ENCODE measurements at regions not wholly inside any gene's neighbourhood (a gene's known extent, or its start where the extent isn't known, plus 50 kb on each side); places are given as distances from the start of the nearest gene placed in this dataset.

DNA sequence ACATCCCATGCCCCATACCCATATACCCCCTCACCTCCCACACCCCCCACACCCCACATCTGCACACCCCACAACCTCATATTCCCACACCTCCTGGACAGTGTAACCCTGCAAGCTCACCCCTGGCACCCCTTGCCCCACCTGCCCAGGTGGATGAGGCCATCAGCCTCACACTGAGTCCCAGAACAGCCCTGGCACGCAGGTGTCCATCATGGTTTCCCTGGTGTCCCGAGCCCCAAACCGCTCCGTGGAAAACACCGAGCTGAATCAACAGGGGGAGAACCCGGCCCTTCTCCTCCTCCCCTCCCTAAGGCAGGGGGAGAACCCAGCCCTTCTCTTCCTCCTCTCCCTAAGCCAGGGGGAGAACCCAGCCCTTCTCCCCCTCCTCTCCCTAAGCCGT, 415.6 kb upstream of the SALL3 start:
- ChIA-PET POLR2A (ENCODE audit: low non-redundant PET) (no interaction called here), CTCF (no interaction called here)
- intact Hi-C loops (cut with micrococcal nuclease; ENCODE audit: unreplicated experiment): no loop called here
- Histone ChIP-seq H3K4me3 (ENCODE audit: low read depth, low read length, poor library complexity, severe bottlenecking) (no peak overlapping the region), H3K4me1 (ENCODE audit: insufficient read depth, low read length, poor library complexity, severe bottlenecking) (no peaks in the 10 kb centered on the region), H3K27ac (ENCODE audit: low read depth, low read length, poor library complexity, severe bottlenecking) (no peak overlapping the region), H3K9me3 (ENCODE audit: low read depth, low read length, poor library complexity, severe bottlenecking) (peaks cover 12% of the 10 kb centered on the region), H3K36me3 (ENCODE audit: insufficient read depth, low read length, poor library complexity, severe bottlenecking) (no peaks in the 10 kb centered on the region), H3K27me3 (replicated peaks; ENCODE audit: insufficient read depth, low read depth, low read length, poor library complexity) (no peaks in the 10 kb centered on the region)
- TF ChIP-seq, protein P1, sequence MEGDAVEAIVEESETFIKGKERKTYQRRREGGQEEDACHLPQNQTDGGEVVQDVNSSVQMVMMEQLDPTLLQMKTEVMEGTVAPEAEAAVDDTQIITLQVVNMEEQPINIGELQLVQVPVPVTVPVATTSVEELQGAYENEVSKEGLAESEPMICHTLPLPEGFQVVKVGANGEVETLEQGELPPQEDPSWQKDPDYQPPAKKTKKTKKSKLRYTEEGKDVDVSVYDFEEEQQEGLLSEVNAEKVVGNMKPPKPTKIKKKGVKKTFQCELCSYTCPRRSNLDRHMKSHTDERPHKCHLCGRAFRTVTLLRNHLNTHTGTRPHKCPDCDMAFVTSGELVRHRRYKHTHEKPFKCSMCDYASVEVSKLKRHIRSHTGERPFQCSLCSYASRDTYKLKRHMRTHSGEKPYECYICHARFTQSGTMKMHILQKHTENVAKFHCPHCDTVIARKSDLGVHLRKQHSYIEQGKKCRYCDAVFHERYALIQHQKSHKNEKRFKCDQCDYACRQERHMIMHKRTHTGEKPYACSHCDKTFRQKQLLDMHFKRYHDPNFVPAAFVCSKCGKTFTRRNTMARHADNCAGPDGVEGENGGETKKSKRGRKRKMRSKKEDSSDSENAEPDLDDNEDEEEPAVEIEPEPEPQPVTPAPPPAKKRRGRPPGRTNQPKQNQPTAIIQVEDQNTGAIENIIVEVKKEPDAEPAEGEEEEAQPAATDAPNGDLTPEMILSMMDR (conservative IDR thresholded peaks at IDR 0.05; ENCODE audit: low read depth, low read length): no peak
- no peak for TF ChIP-seq EZH2 (IDR thresholded peaks at IDR 0.05; ENCODE audit: borderline replicate concordance, low read depth, low read length, poor library complexity, severe bottlenecking)
- BruUV-seq (replicated peaks): no TSS peak
- DNase-seq (ENCODE audit: low spot score): no peak

DNA sequence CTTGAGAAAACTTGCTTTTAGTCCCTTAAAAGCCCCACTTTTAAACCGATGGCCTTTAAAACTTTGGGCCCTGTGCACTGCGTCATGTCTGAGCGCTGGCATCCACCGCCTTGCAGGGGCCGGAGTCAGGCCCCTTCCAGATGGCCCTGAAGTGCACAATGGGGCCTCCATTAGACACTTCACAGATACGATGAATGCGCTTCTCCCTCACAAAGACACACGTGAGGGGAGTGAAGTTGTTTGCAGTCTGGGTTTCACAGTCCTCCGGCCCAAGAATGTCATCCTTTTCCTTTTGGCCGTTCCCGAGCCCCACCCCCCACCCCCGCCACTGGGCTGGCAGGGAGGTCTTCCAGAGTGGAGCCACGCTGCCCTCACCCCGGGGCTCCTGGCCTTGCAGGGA, 415.1 kb upstream of the SALL3 start:
- intact Hi-C loops (cut with micrococcal nuclease; ENCODE audit: unreplicated experiment): no loop called here
- no peaks in the 10 kb centered on the region for H3K4me1 ChIP-seq (ENCODE audit: insufficient read depth, low read length, poor library complexity, severe bottlenecking)
- H3K4me3 ChIP-seq (ENCODE audit: low read depth, low read length, poor library complexity, severe bottlenecking): no peak overlapping the region
- DNase-seq (ENCODE audit: low spot score): no peak
- peaks cover 9% of the 10 kb centered on the region for H3K9me3 ChIP-seq (ENCODE audit: low read depth, low read length, poor library complexity, severe bottlenecking)
- TF ChIP-seq, protein P1 (conservative IDR thresholded peaks at IDR 0.05; ENCODE audit: low read depth, low read length): no peak
- no peak for TF ChIP-seq EZH2 (IDR thresholded peaks at IDR 0.05; ENCODE audit: borderline replicate concordance, low read depth, low read length, poor library complexity, severe bottlenecking)
- POLR2A ChIA-PET (ENCODE audit: low non-redundant PET): no interaction called here
- CTCF ChIA-PET: no interaction called here
- H3K27me3 ChIP-seq (replicated peaks; ENCODE audit: insufficient read depth, low read depth, low read length, poor library complexity): no peaks in the 10 kb centered on the region
- H3K36me3 ChIP-seq (ENCODE audit: insufficient read depth, low read length, poor library complexity, severe bottlenecking): no peaks in the 10 kb centered on the region
- no TSS peak for BruUV-seq (replicated peaks)
- no peak overlapping the region for H3K27ac ChIP-seq (ENCODE audit: low read depth, low read length, poor library complexity, severe bottlenecking)

DNA sequence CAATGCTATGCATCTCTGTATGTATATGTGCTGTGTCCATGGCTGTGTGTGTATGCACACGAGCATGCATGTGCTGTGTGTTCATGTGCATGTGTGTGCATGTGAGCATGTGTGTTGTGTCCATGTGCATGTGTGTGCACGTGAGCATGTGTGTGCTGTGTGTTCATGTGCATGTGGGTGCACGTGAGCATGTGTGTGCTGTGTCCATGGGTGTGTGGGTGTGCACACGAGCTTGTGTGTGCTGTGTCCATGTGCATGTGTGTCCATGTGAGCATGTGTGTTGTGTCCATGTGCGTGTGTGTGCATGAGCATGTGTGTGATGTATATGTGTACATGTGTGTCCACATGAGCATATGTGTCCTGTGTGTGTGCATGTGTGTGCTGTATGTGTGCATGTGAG, 414.4 kb upstream of the SALL3 start:
- H3K36me3 ChIP-seq (ENCODE audit: insufficient read depth, low read length, poor library complexity, severe bottlenecking): no peaks in the 10 kb centered on the region
- ChIA-PET POLR2A (ENCODE audit: low non-redundant PET) (no interaction called here), CTCF (no interaction called here)
- H3K27me3 ChIP-seq (replicated peaks; ENCODE audit: insufficient read depth, low read depth, low read length, poor library complexity): no peaks in the 10 kb centered on the region
- no peak overlapping the region for H3K4me3 ChIP-seq (ENCODE audit: low read depth, low read length, poor library complexity, severe bottlenecking)
- TF ChIP-seq EZH2 (IDR thresholded peaks at IDR 0.05; ENCODE audit: borderline replicate concordance, low read depth, low read length, poor library complexity, severe bottlenecking): no peak
- TF ChIP-seq, protein P1 (conservative IDR thresholded peaks at IDR 0.05; ENCODE audit: low read depth, low read length): no peak
- H3K9me3 ChIP-seq (ENCODE audit: low read depth, low read length, poor library complexity, severe bottlenecking): peaks cover 9% of the 10 kb centered on the region
- intact Hi-C loops (cut with micrococcal nuclease; ENCODE audit: unreplicated experiment): no loop called here
- no peak overlapping the region for H3K27ac ChIP-seq (ENCODE audit: low read depth, low read length, poor library complexity, severe bottlenecking)
- no TSS peak for BruUV-seq (replicated peaks)
- no peak for DNase-seq (ENCODE audit: low spot score)
- H3K4me1 ChIP-seq (ENCODE audit: insufficient read depth, low read length, poor library complexity, severe bottlenecking): no peaks in the 10 kb centered on the region
